H9 (cell line): ENCODE measurements at regions not wholly inside any gene's neighbourhood (a gene's known extent, or its start where the extent isn't known, plus 50 kb on each side); places are given as distances from the start of the nearest gene placed in this dataset.

Experiments used
- DNase-seq: peaks from one replicate; pipeline ENCODE4 v3.0.0-alpha.2; 2017
- H2AFZ ChIP-seq: one replicate; pipeline ENCODE4 v1.6.1; 2013; ENCODE audit warnings: mild to moderate bottlenecking, low read length, control low read depth, moderate library complexity
- H2AK5ac ChIP-seq: 2 replicates; pipeline ENCODE4 v1.6.1; 2013; ENCODE audit warnings: low read length, control low read depth, mixed read lengths; ENCODE audit not compliant: insufficient read length
- H2BK120ac ChIP-seq: one replicate; pipeline ENCODE4 v1.6.1; 2013; ENCODE audit warnings: low read depth, mild to moderate bottlenecking, low read length, control low read depth, inconsistent platforms; ENCODE audit not compliant: poor library complexity, severe bottlenecking
- H2BK12ac ChIP-seq: 2 replicates; pipeline ENCODE4 v1.6.1; 2013; ENCODE audit warnings: low read length, control low read depth, mixed read lengths, low read depth; ENCODE audit not compliant: insufficient read length
- H2BK15ac ChIP-seq: 2 replicates; pipeline ENCODE4 v1.6.1; 2013; ENCODE audit warnings: low read depth, low read length, control low read depth
- H2BK20ac ChIP-seq: one replicate; pipeline ENCODE4 v1.6.1; 2013; ENCODE audit warnings: low read depth, mild to moderate bottlenecking, low read length, control low read depth, inconsistent platforms; ENCODE audit not compliant: poor library complexity, severe bottlenecking
- H2BK5ac ChIP-seq: 2 replicates; pipeline ENCODE4 v1.6.1; 2013; ENCODE audit warnings: low read length, control low read depth, mixed read lengths; ENCODE audit not compliant: insufficient read length
- H3K14ac ChIP-seq: 2 replicates; pipeline ENCODE4 v1.6.1; 2013; ENCODE audit warnings: low read length, control low read depth; ENCODE audit not compliant: insufficient read depth
- H3K18ac ChIP-seq: 2 replicates; pipeline ENCODE4 v1.6.1; 2013; ENCODE audit warnings: low read depth, mild to moderate bottlenecking, mixed read lengths, low read length, control low read depth; ENCODE audit not compliant: insufficient read length
- H3K23ac ChIP-seq: 2 replicates; pipeline ENCODE4 v1.6.1; 2013; ENCODE audit warnings: low read length, control low read depth, mixed read lengths, low read depth; ENCODE audit not compliant: insufficient read length
- H3K23me2 ChIP-seq: 2 replicates; pipeline ENCODE4 v1.6.1; 2013; ENCODE audit warnings: low read depth, mild to moderate bottlenecking, mixed read lengths, low read length, control low read depth; ENCODE audit not compliant: insufficient read length, poor library complexity, severe bottlenecking
- H3K27ac ChIP-seq: 2 replicates; pipeline ENCODE4 v1.5.1; 2013; ENCODE audit warnings: low read length, control low read depth, mixed read lengths, low read depth; ENCODE audit not compliant: insufficient read length
- H3K27me3 ChIP-seq: 2 replicates; pipeline ENCODE4 v1.6.1; 2013; ENCODE audit warnings: low read length, control low read depth, inconsistent platforms; ENCODE audit not compliant: insufficient read depth
- H3K4ac ChIP-seq: 2 replicates; pipeline ENCODE4 v1.6.1; 2013; ENCODE audit warnings: low read depth, mild to moderate bottlenecking, control low read depth, inconsistent platforms, low read length, moderate library complexity
- H3K4me1 ChIP-seq: 2 replicates; pipeline ENCODE4 v1.6.1; 2013; ENCODE audit warnings: low read length, control low read depth, inconsistent platforms; ENCODE audit not compliant: insufficient read depth
- H3K4me2 ChIP-seq: 2 replicates; pipeline ENCODE4 v1.6.1; 2013; ENCODE audit warnings: low read length, control low read depth, mixed read lengths; ENCODE audit not compliant: insufficient read length, insufficient read depth
- H3K56ac ChIP-seq: 2 replicates; pipeline ENCODE4 v1.6.1; 2013; ENCODE audit warnings: low read depth, mild to moderate bottlenecking, mixed read lengths, low read length, control low read depth; ENCODE audit not compliant: insufficient read length
- H3K79me1 ChIP-seq: 2 replicates; pipeline ENCODE4 v1.6.1; 2013; ENCODE audit warnings: low read depth, mild to moderate bottlenecking, moderate library complexity, low read length, control low read depth, inconsistent platforms; ENCODE audit not compliant: insufficient read depth, poor library complexity, severe bottlenecking
- H3K79me2 ChIP-seq: 2 replicates; pipeline ENCODE4 v1.6.1; 2013; ENCODE audit warnings: low read length, control low read depth, inconsistent platforms; ENCODE audit not compliant: insufficient read depth
- H3K9ac ChIP-seq: 2 replicates; pipeline ENCODE4 v1.6.1; 2013; ENCODE audit warnings: low read length, control low read depth, mixed read lengths; ENCODE audit not compliant: insufficient read length; ENCODE audit errors: extremely low read depth
- H3K9me3 ChIP-seq: one replicate; pipeline ENCODE4 v1.6.1; 2013; ENCODE audit warnings: low read depth, low read length, inconsistent platforms; ENCODE audit not compliant: control insufficient read depth
- H3T11ph ChIP-seq: one replicate; pipeline ENCODE4 v1.6.1; 2013; ENCODE audit warnings: mild to moderate bottlenecking, low read length, control low read depth, inconsistent platforms
- H4K20me1 ChIP-seq: one replicate; pipeline ENCODE4 v1.6.1; 2013; ENCODE audit not compliant: control insufficient read depth, insufficient read length, insufficient read depth
- H4K5ac ChIP-seq: 2 replicates; pipeline ENCODE4 v1.6.1; 2013; ENCODE audit warnings: low read depth, mild to moderate bottlenecking, mixed read lengths, low read length, control low read depth; ENCODE audit not compliant: insufficient read length
- H4K8ac ChIP-seq: replicated peaks from 2 replicates; pipeline ENCODE4 v1.6.1; 2013; ENCODE audit warnings: low read length, control low read depth, mixed read lengths, low read depth; ENCODE audit not compliant: insufficient read length
- H4K91ac ChIP-seq: 2 replicates; pipeline ENCODE4 v1.6.1; 2013; ENCODE audit warnings: low read depth, mild to moderate bottlenecking, moderate library complexity, mixed read lengths, low read length, control low read depth; ENCODE audit not compliant: insufficient read length
- H3K27ac Mint-ChIP-seq, 3 experiments: 2 replicates in 2 of 3; 3 replicates in 1 of 3; pipeline ENCODE4 v1.8.0; 2020 to 2021; ENCODE audit warnings: mixed read lengths in 3 of 3, mild to moderate bottlenecking in 1 of 3, moderate library complexity in 1 of 3
- H3K27me3 Mint-ChIP-seq: 2 replicates; pipeline ENCODE4 v1.8.0; 2021; ENCODE audit warnings: low read depth, mild to moderate bottlenecking, moderate library complexity, mixed read lengths
- H3K36me3 Mint-ChIP-seq, 3 experiments: 2 replicates in 2 of 3; 3 replicates in 1 of 3; pipeline ENCODE4 v1.8.0; 2020 to 2021; ENCODE audit warnings: low read depth in 3 of 3, mixed read lengths in 3 of 3; ENCODE audit not compliant: insufficient read depth in 1 of 3
- H3K4me1 Mint-ChIP-seq, 2 experiments: 2 replicates each; pipeline ENCODE4 v1.8.0; 2020; ENCODE audit warnings: mixed read lengths in 2 of 2
- H3K4me3 Mint-ChIP-seq, 2 experiments: 2 replicates in 1 of 2; 3 replicates in 1 of 2; pipeline ENCODE4 v1.8.0; 2020 to 2021; ENCODE audit warnings: mild to moderate bottlenecking in 2 of 2, mixed read lengths in 2 of 2, moderate library complexity in 1 of 2
- H3K9me3 Mint-ChIP-seq, 2 experiments: 2 replicates in 1 of 2; 3 replicates in 1 of 2; pipeline ENCODE4 v1.8.0; 2020; ENCODE audit warnings: mild to moderate bottlenecking in 2 of 2, mixed read lengths in 2 of 2, moderate library complexity in 1 of 2
- CTCF ChIP-seq: fragments of 200-600 bp; sonication (generic); conservative IDR thresholded peaks from 3 replicates; pipeline ENCODE4 v1.8.0; 2021; ENCODE audit warnings: antibody characterized with exemption, mild to moderate bottlenecking
- WGBS: extraction: QIAGEN DNeasy Blood & Tissue Kit; methylation state at CpG from one replicate; pipeline ENCODE4 v1.1.7; 2013; ENCODE audit warnings: missing lambda C conversion rate, low lambda C conversion rate, mixed read lengths; ENCODE audit not compliant: insufficient read length; ENCODE audit errors: extremely low coverage; 5-methylcytosine and 5-hydroxymethylcytosine counted together

GRCh38 chr4:124046190-124046589 lies 649.6 kb downstream of the SPRY1 start:
- H3T11ph ChIP-seq: no peak overlapping the region
- H3K79me1 ChIP-seq: no peaks in the 10 kb centered on the region
- no peak for DNase-seq
- H2BK15ac ChIP-seq: no peak overlapping the region
- no peak for TF ChIP-seq CTCF
- H3K4me3 Mint-ChIP-seq: no peak overlapping the region
- H4K91ac ChIP-seq: no peak overlapping the region
- no peak overlapping the region for H2BK12ac ChIP-seq
- no peak overlapping the region for H4K8ac ChIP-seq
- no peak overlapping the region for H3K23ac ChIP-seq
- H2AFZ ChIP-seq: no peak overlapping the region
- no peak overlapping the region for H2BK5ac ChIP-seq
- H3K14ac ChIP-seq: no peak overlapping the region
- peaks cover 4 to 5% of the 10 kb centered on the region in 2 experiments; a peak in 3 of 5 replicates for H3K9me3 Mint-ChIP-seq
- no peak overlapping the region for H3K9ac ChIP-seq
- H3K27me3 Mint-ChIP-seq: no peaks in the 10 kb centered on the region
- peaks cover 3 to 8% (median 3%) of the 10 kb centered on the region in 3 experiments; a peak in 4 of 7 replicates for H3K36me3 Mint-ChIP-seq
- H4K20me1 ChIP-seq: no peaks in the 10 kb centered on the region
- no peak overlapping the region for H3K56ac ChIP-seq
- WGBS: no CpG with 5 or more reads among the region's 2 CpGs
- H3K79me2 ChIP-seq: no peaks in the 10 kb centered on the region
- H2BK20ac ChIP-seq: no peak overlapping the region
- no peak overlapping the region for H3K27ac Mint-ChIP-seq
- H3K27ac ChIP-seq: no peak overlapping the region
- no peaks in the 10 kb centered on the region for H3K4me1 Mint-ChIP-seq
- H2BK120ac ChIP-seq: no peak overlapping the region
- H3K4me1 ChIP-seq: no peaks in the 10 kb centered on the region
- no peak overlapping the region for H2AK5ac ChIP-seq
- no peak overlapping the region for H3K4ac ChIP-seq
- H3K23me2 ChIP-seq: no peaks in the 10 kb centered on the region
- no peak overlapping the region for H3K18ac ChIP-seq
- no peaks in the 10 kb centered on the region for H3K27me3 ChIP-seq
- no peak overlapping the region for H4K5ac ChIP-seq
- no peak overlapping the region for H3K4me2 ChIP-seq
- H3K9me3 ChIP-seq: no peaks in the 10 kb centered on the region
